Transverse colon (tissue), 3 donors: ENCODE measurements at regions not wholly inside any gene's neighbourhood (a gene's known extent, or its start where the extent isn't known, plus 50 kb on each side); places are given as distances from the start of the nearest gene placed in this dataset.

Experiments
- CTCF ChIP-seq, 5 experiments: fragments of 200-600 bp in 3 of 5; fragments of 450-650 bp in 2 of 5; sonication (generic) in 3 of 5; IDR thresholded peaks; 1 replicate in 2 of 5; 2 replicates in 3 of 5; pipeline ENCODE4 v1.5.1; 2016 to 2017; ENCODE audit warnings: antibody characterized with exemption in 5 of 5, inconsistent platforms in 3 of 5, mild to moderate bottlenecking in 2 of 5, moderate library complexity in 1 of 5
- POLR2A ChIP-seq: fragments of 450-650 bp; IDR thresholded peaks from one replicate; pipeline ENCODE4 v1.6.1; 2016; ENCODE audit warnings: antibody characterized with exemption, mild to moderate bottlenecking, moderate library complexity

GRCh38 chr16:65235339-65236177 is 113.7 kb upstream of the CDH11 start:
- TF ChIP-seq CTCF (IDR thresholded peaks at IDR 0.05) = no peak
- TF ChIP-seq POLR2A = no peak
